Right lung (tissue), 2 donors: ENCODE measurements at regions not wholly inside any gene's neighbourhood (a gene's known extent, or its start where the extent isn't known, plus 50 kb on each side); places are given as distances from the start of the nearest gene placed in this dataset.

Experiments used
- DNase-seq, 2 donors: peaks; one replicate each; pipeline ENCODE4 v3.0.0-alpha.2; 2013

DNA sequence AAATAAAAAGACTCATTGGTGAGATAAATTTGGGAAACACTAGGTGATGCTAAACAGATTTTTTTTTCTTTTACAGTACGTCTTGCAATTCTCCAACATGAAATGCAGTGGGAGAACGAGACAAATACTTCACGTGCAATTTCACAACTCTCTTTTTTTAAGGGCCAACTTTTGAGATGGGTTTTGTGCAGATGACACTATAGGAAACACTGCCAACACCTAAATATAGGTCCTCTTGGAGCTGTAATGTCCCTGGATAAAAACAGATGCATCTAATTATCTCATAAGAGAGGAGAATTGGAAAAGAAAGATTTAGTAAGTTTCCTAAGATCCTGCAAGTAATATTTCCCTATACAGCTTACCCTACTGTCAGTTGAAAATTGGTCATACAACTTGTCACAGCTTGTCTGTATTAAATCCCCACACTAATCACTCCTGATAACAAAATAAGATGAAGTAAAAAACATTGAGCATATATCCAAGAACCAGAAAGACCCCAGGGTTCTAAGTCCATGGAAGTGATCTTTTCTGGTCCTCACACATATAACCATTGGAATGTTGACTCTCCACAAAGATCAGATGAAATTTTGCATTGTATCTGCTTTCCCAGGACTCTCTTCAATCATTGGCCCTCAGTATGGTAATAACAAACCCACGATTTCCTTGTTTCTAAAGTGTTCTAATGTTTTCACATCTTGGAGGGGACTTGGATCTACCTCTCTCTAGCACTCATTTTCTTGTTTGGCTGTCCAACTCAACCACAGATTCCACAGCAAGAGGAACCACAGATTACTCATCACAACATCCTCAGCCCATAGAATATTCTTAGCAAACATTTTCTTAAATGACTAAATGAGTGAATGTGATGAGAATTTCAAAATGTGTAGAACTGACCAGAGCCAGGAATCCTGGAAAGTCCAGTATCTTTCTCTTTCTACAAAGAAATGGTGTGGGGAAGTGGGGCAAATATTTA is 769.4 kb upstream of the USP15 start:
- DNase-seq: no peak

DNA sequence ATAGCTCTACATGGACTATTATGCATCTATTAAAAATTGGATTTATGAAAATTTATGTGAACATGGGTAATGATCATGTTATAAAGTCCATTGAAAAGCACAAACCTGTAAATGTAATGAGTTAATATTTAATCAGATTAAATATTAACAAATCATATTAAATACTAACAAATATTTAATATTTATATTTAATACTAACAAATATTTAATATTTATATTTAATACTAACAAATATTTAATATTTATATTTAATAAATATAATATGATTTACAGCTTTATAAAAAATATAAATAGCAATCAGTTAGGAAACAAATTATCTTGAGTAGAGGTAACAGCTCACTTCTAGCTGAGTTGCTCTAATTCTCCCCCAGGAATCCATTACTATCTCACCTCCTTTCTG is 758.0 kb upstream of the USP15 start:
- DNase-seq: no peak

DNA sequence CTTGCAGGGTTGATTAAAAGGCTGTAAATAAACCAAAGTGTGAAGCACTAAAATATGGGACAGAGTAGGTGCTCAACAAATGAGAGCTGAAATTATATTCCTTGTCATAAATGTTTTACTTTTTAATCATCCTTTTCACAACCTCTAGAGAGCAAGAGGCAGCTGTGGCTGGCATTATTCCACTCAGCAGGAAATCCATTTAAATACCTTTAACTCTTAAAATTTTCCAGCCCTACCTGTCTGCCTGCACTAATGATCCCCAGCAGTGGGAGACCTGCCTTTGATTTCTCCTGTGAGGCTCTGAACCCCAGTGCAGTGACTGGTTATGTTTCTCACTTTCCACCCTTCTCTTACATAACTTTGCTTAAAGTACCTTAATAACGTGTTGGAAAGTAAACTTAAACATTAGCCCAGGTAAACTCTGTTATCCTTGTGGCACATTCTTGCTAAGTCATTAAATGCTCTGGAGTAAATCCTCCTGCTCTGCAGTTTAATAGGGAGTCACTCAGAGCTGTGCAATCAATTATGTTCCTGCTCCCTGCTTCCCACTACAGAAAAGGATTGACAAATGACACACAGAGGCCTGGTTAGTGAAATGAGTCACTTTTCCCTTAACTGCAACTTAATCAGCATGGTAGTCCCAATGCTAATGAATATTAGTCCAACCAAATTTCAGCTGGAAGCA is 755.7 kb upstream of the USP15 start:
- DNase-seq: no peak

DNA sequence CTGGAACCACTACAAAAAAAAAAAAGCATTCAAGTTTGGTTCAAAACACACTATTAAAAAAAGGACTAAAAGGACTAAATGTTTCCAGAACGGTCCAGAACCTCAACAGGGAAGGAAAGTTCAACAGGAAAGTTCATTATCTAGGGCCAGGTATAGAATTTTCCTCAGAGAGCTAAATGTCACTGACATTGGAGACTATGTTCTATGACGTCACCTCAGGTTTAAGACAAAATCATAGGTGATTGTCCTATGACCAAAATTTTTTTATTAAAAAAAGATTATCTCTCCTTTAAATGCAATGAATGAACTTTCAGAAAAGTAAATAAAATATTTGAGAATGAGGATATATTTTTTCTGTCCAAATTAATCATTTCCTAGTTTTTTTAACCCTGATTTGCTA is 746.7 kb upstream of the USP15 start:
- no peak for DNase-seq

DNA sequence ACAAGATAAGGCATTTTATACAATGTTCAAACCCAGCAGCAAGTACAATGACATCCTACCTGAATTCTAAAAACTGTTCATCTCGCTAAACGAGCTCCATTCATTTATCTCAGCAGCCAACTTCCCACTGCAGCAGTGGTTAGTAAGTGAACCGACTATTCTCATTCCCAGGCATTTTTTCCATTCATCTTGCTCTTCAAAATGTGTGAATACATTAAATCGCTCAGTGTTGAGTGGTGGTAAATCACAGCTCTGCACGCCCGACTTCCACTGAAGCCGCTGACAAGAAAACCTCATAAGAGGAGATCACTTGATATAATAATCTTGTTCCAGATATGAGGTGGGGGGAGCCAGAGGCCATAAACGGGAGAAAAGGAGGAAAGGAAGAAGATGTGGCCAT is 746.2 kb upstream of the USP15 start:
- no peak for DNase-seq

DNA sequence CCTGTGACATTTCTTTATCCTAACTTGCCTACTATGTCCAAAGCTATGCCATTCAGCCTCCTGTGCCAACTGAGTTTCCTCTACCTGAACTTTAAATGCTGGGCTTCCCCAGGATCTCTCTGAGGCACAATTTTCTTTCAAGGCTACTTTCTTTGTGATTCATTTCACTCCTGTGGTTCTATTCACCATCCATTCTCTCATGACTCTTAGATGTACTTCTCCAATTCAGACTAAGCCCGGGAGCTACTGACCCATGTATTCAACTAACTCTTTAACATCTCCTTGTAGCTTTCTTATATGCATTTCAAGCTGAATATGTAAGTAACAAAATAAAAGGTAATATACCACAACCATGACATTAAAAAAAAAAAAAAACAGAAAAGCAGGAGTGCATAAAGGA is 738.9 kb upstream of the USP15 start:
- DNase-seq: no peak

DNA sequence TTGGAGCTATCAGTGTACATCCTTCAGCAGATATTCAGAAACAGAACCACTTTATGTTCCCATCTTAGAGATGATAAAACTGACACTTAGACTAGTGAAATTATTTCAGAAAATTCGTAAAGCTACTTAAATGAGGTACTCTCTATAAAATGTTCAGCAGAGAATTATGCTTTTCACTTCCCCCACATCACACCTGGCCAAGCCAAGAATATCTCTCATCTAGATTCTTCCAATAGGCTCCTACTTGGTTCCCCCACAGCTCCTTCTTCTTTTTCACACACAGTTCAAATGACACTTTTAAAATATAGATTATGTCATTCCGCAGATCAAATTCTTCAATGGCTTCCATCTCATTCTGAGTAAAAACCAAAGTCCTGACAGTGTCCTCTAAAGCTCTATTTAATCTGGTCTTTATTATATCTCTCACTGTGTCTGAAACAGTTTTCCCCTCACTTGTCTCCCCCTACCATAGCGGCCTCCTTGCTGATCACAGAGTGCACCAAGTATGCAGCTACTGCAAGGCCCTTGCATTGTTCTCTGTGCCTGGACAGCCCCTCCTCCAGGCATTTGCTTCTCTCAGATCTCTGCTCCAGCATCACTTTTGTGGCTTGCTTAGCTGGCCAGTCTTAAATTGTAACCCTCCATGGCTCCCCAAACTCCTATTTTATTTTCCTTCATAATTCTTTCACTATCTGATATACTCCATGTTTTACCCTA is 736.8 kb upstream of the USP15 start:
- no peak for DNase-seq

DNA sequence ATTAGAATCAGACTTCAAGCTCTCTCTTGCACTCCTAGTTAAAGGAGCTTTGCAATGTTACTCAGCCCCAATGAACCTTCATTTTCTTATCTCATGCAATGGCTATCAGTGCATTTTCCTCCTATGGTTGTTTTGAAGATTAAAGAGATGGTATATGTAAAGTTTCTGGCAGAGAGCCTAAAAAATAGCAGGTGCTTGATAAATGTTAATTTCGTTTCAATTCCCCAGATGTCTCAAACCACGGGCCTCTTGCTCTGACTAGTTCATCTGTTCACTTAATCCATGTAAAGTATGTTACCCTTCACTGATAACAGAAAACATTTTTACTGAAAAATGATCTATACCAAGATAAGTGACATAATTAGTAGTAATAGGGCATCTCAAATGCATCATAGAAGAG is 735.4 kb upstream of the USP15 start:
- DNase-seq: no peak

DNA sequence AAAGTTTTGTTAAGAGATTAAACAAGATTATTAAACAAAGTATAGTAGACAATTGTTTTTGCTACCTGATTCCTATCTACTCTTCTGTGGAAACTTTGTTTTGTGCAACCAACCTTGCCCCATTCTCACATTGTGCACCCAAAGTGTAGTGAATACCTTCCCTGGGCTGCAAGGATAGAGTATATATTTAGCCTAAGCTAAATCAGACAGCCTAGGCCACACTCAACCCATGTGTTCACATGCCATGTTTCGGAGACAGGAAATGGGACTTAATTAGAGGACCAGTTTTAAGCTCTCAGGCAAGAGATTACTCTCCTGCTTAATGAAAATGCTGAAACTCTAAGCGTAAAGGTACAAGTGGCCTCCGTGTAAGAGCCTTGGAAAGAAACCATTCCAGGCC is 734.9 kb upstream of the USP15 start:
- no peak for DNase-seq

DNA sequence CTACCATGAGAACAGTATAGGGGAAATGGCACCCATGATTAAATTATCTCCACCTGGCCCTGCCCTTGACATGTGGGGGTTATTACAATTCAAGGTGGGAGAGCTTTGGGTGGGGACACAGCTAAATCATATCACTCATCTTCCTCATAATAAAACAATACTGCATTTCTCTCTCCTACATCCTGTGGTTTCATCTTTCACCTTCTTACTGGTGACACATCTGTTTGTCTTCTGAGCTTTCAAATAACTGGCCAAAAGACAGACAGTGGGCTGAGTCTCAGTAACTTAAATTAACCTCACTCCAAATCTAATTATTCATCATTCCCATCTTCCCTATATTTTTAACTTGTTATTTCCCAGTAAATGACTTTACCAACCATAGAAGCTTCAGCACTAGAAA is 729.7 kb upstream of the USP15 start:
- no peak for DNase-seq

DNA sequence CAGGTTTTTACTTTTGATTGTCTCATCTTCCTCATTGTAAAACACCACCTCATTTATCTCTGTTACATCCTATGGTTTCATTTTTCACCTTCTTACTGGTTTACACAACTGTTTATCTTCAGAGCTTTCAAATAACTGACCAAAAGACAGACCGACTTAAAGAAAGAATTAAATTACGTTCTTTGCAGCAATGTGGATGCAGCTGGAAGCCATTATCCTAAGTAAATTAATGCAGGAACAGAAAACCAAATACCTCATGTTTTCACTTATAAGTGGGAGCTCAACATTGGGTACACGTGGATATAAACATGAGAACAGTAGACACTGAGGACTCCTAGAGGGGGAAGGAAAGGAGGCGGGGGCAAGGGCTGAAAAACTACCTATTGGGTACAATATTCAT is 729.0 kb upstream of the USP15 start:
- DNase-seq: no peak

DNA sequence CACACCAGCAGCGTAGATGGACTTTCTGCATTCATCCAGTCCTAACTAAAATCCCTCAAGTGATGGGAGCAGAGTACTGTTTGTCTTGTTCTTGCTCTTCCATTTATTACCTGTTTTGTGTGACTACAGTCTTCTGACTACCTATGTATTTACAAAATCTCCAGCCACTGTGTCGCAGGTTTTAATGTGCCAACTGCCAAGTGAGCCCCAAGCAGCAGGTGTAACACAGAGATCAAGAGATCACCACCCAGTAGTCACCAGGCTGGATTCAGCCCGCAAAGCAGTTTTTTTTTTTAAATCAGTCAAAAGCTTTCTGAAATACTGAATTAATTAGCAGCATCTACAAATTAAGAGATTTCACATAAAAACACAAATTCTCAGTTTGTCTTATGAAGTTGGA is 724.1 kb upstream of the USP15 start:
- DNase-seq: no peak

DNA sequence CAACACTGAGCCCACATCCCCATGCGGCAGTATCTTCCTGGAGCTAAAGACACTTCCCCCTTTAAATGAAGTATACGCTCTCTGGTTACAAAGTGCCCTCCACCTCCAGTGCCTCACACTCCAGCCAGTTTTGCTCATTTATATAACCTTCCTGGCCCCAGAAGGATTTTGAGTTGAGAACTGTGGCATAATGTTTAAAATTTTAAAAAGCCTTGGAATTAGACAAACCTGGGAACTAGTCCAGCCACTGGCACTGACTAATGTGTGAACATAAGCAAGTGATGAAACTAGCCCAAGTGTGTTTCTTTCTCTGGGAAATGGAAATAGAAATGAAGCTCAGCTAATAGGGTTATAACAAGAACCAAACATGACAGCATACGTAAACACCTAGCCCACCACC is 723.7 kb upstream of the USP15 start:
- DNase-seq: no peak

DNA sequence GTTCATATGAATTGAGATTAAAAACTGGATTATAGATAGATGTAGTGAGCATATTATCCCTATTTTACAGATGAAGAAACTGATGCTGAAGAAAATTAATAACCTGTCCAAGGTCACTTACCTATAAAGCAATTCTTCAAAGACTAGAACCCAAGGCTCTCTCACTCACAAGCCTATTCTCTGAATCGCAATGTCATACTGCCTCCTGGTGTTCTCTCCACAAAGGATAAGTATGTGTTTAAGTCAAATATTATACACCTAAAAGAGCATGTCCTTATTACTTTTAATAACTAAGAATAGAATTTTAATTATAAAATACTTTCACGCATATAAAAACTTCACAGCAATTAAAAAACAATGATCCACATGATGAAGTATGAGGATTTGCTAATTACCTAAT is 721.3 kb upstream of the USP15 start:
- no peak for DNase-seq

DNA sequence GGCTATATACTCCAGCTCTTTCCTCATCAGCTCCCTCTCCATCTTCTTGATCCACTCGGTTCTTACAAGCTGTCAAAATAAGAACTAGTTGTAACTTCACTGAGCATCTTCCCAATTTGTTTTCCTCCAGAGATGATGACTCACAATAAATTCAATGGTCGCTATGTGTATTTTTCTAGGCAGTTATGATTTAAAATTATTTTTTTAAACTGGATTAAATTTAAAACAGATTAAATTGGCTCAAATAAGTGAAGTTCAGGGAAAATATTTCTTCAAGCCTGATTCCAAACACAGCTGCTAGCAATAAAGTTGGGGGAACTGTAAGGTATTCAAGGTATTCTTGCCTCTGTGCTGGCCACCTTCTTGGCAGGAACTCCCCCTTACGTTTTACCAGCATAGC is 717.7 kb upstream of the USP15 start:
- no peak for DNase-seq

DNA sequence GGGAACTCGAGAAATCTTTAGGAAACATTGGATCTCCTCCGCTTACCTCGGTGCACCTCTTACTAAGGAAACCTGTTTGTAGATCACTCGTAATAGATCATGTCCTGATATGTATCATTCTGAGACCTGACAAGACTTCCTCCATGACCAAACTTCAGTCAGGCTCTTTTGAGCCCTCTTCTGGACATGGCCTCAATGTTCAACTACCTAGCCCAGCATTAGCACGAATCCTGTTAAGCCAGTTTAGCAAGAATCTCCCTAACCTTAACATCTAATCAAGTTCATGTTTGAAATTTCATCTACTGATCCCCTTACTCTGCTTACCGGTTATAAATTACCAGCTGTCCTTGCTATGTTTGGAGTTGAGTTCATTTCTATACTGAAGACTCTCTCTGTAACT is 713.9 kb upstream of the USP15 start:
- no peak for DNase-seq

DNA sequence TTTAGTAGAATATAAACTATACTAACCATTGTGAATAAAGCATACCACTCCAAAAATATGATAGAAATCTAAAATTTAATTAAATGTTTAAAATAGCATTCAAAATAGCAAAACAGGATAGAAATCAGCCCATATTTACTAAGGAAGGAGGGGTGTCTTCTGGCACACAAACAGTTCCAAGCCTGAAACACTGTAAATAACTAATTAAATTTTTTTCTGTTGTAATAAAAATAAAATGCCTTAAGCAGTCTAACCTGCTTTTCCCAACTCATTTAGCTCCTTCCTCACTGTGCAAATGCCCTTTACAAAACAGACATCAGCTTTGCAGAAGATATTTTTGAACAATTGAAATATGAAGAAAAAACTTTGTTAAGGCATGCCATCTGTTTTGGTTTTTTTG is 707.1 kb upstream of the USP15 start:
- DNase-seq: no peak

DNA sequence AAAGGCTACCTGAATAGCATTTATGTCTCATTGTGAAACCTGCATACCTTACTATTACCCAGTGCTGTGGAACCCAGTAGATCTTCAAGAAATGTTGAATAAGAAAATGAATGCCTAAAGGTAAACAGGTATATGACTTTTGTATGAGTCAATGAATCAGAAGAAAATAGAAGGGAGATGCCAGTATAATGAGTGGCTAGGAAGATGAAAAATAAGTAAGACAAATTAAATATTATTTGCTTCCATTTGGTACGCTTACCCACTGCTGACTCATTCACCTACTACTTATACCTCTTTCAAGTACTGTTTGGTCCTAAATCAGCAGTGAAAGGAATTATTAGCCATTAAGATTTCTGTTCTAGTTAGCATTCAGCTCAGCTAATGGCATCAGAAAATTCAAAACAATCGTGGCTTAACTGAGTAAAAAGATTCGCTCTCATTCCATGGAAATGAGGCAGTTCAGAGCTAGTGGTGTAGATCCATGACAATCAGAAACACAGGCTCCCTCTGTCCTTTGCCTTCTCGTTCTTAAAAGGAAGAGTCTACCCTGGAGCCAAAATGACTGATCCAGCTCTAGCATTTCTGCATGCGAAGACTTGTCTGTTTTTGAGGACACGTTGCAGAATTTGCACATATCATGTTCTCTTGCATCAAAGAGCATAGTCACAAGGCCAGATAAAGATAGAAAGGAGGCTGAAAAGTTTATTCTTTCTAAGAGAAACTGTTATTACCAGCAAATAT is 705.8 kb upstream of the USP15 start:
- no peak for DNase-seq

DNA sequence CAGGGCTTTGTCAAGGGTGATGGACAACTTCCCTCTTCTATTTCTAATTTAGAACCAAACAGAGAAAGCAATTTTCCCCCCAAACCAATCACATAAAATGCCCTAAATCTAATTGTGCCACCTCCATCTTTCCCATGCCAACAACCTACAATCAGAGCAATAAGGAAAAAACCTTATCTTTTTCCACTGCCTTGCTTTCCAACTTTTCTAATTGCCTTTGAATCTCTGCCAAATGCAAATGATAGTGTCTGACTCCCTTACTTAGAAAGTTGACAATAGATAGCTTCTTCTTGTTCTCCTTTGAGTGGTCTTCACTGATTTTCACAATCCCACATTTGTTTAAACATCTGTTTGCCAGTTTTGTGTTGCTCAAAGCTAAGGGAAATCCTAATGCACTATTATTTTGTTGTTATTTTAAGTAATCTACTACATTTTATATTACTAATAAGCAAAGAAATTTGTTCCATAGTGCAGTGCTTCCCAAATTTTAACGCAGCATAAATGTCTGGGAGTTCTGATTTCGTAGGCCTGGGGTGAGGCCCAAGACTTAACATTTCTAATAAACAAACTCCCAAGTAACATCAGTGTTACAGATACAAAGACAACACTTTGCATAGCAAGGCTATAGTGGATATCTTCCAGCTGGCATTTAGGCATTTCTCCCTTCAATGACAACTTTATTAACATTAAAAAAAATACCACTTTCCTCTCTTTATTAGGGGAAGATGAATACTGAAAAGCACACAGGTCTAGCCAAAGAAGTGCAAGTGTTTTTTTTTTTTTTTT is 696.3 kb upstream of the USP15 start:
- peak; percentile 76 to 83 for DNase-seq

DNA sequence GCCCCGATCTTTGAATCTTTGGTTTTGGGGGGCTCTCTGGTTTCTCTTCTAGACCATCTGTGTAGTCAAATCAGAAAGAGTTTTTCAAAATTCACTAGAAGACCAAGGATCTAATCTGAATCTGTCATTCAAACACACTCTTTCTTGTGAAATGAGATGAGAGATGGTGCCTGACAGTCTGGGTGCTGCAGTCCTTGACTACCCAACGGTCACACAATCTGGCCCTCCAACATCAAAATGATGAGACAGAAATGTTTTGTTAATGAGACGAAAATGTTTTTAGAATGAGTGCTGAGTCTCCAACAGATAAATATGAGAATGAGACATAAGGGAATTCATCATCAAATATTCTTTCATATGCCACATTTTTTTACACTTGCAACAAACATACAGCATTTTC is 695.7 kb upstream of the USP15 start:
- DNase-seq: peak in 1 of 2 donors; percentile 21

DNA sequence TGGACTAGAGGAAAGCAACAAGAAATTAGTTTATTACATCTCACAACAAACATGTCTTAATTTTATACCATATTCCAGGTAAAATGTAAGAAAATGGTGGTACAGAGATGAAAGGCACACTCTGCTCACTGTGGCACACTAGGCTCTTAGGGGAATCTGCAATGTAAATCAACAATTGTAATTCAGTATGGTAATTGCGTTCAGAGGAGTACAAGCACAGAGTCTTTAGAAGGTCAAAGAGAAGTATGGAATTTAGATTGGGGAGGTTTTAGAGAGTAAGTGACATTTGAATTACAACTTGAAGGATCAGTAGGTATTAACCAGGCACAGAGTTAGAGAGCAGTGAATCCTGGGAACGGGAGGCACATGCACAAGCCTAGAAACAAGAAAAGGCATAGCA is 694.0 kb upstream of the USP15 start:
- no peak for DNase-seq
